ENCODE measurements at regions not wholly inside any gene's neighbourhood (a gene's known extent, or its start where the extent isn't known, plus 50 kb on each side); places are given as distances from the start of the nearest gene placed in this dataset.

DNA sequence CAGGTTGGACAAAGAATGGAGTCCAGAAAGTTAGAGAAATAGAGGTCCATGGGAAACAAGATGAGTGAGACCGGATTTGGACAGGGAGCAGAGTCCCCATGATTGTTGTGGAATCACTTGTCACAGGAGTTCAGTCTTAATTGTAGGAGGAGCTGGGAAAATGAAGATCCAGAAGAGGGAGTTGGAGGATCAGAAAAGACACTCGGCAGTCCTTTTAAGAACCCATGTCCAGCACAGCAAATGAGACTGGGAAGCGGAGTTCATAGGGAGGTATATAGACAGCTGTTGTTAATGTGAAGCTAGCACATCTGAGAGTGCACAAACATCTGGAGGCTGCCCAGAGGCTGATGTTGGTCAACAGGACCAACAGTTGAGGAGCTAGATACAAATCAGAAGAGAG is 111.4 kb upstream of the RXFP1 start:
- H3T11ph ChIP-seq (ENCODE audit: low read length) = no peak overlapping the region
- H2AK5ac ChIP-seq (ENCODE audit: insufficient read length, low read length) = no peak overlapping the region
- DNase-seq = no peak
- Mint-ChIP-seq H3K4me3 (no peak overlapping the region), H3K36me3 (ENCODE audit: insufficient read depth in 1 of 3, low read depth in 3 of 3) (peaks cover 0 to 4% (median 0%) of the 10 kb centered on the region in 3 experiments; a peak in 3 of 7 replicates), H3K27ac (no peak overlapping the region), H3K9me3 (no peaks in the 10 kb centered on the region; a peak in 1 of 5 replicates), H3K4me1 (peaks cover 6 to 7% of the 10 kb centered on the region in 2 experiments; a peak in 2 of 4 replicates), H3K27me3 (ENCODE audit: low read depth) (no peaks in the 10 kb centered on the region; the same call in 1 of the 2 replicates)
- no peaks in the 10 kb centered on the region for H3K79me2 ChIP-seq (ENCODE audit: insufficient read depth, low read length)
- no peak overlapping the region for H2AFZ ChIP-seq (ENCODE audit: low read length)
- H3K56ac ChIP-seq (ENCODE audit: insufficient read length, low read depth, low read length) = no peak overlapping the region
- no peak overlapping the region for H3K23ac ChIP-seq (ENCODE audit: insufficient read length, low read depth, low read length)
- H3K4me2 ChIP-seq (ENCODE audit: insufficient read depth, insufficient read length, low read length) = no peak overlapping the region
- H2BK120ac ChIP-seq (ENCODE audit: low read depth, low read length, poor library complexity, severe bottlenecking) = no peak overlapping the region
- WGBS (ENCODE audit: extremely low coverage, insufficient read length, low lambda C conversion rate) = no CpG with 5 or more reads among the region's 3 CpGs
- H3K27me3 ChIP-seq (ENCODE audit: insufficient read depth, low read length) = no peaks in the 10 kb centered on the region
- no peak overlapping the region for H3K4ac ChIP-seq (ENCODE audit: low read depth, low read length)
- H3K27ac ChIP-seq (ENCODE audit: insufficient read length, low read depth, low read length) = no peak overlapping the region
- H4K20me1 ChIP-seq (ENCODE audit: control insufficient read depth, insufficient read depth, insufficient read length) = no peaks in the 10 kb centered on the region
- H3K14ac ChIP-seq (ENCODE audit: insufficient read depth, low read length) = no peak overlapping the region
- H4K91ac ChIP-seq (ENCODE audit: insufficient read length, low read depth, low read length) = no peak overlapping the region
- TF ChIP-seq CTCF (conservative IDR thresholded peaks at IDR 0.05) = peak; percentile 26; the same call in 1 of the 3 replicates
- no peak overlapping the region for H2BK20ac ChIP-seq (ENCODE audit: low read depth, low read length, poor library complexity, severe bottlenecking)
- no peaks in the 10 kb centered on the region for H3K9me3 ChIP-seq (ENCODE audit: control insufficient read depth, low read depth, low read length)
- no peak overlapping the region for H3K18ac ChIP-seq (ENCODE audit: insufficient read length, low read depth, low read length)
- no peak overlapping the region for H2BK5ac ChIP-seq (ENCODE audit: insufficient read length, low read length)
- no peaks in the 10 kb centered on the region for H3K4me1 ChIP-seq (ENCODE audit: insufficient read depth, low read length)
- no peak overlapping the region for H4K8ac ChIP-seq (replicated peaks; ENCODE audit: insufficient read length, low read depth, low read length)
- no peaks in the 10 kb centered on the region for H3K23me2 ChIP-seq (ENCODE audit: insufficient read length, low read depth, low read length, poor library complexity, severe bottlenecking)
- no peak overlapping the region for H2BK12ac ChIP-seq (ENCODE audit: insufficient read length, low read depth, low read length)
- H3K79me1 ChIP-seq (ENCODE audit: insufficient read depth, low read depth, low read length, poor library complexity, severe bottlenecking) = no peaks in the 10 kb centered on the region
- no peak overlapping the region for H2BK15ac ChIP-seq (ENCODE audit: low read depth, low read length)
- no peak overlapping the region for H4K5ac ChIP-seq (ENCODE audit: insufficient read length, low read depth, low read length)
- H3K9ac ChIP-seq (ENCODE audit: extremely low read depth, insufficient read length, low read length) = no peak overlapping the region

All from H9 (cell line).